Tibial nerve (tissue), 4 donors: ENCODE measurements at regions not wholly inside any gene's neighbourhood (a gene's known extent, or its start where the extent isn't known, plus 50 kb on each side); places are given as distances from the start of the nearest gene placed in this dataset.

Experiments
- CTCF ChIP-seq, 5 experiments: fragments of 200-600 bp in 3 of 5; fragments of 450-650 bp in 2 of 5; sonication (generic) in 3 of 5; IDR thresholded peaks; one replicate each; pipeline ENCODE4 v1.5.1; 2016 to 2019; ENCODE audit warnings: antibody characterized with exemption in 5 of 5, mild to moderate bottlenecking in 3 of 5, moderate library complexity in 2 of 5
- EP300 ChIP-seq, 2 donors: sonication (generic); formaldehyde crosslinking; IDR thresholded peaks; one replicate each; pipeline ENCODE4 v1.6.1; 2017; ENCODE audit warnings: antibody characterized with exemption in 2 of 2, mild to moderate bottlenecking in 1 of 2
- POLR2A ChIP-seq, 2 donors: fragments of 450-650 bp; IDR thresholded peaks; one replicate each; pipeline ENCODE4 v1.6.1; 2017; ENCODE audit warnings: antibody characterized with exemption in 2 of 2, mild to moderate bottlenecking in 2 of 2, moderate library complexity in 2 of 2

GRCh38 chr10:5274795-5275194 is 78.2 kb downstream of the AKR1C4 start:
- no peak for TF ChIP-seq CTCF (IDR thresholded peaks at IDR 0.05)
- no peak for TF ChIP-seq POLR2A (IDR thresholded peaks at IDR 0.05)
- peak in 1 of 2 donors; percentile 25 for TF ChIP-seq EP300 (IDR thresholded peaks at IDR 0.05)
